Hypothalamus (tissue), 51 donors: ENCODE measurements at regions not wholly inside any gene's neighbourhood (a gene's known extent, or its start where the extent isn't known, plus 50 kb on each side); places are given as distances from the start of the nearest gene placed in this dataset.
"Not testable (repeated sequence)": the region's sequence is repeated elsewhere in the genome, so short reads cannot be mapped to it uniquely, and the experiment has no call there.

Source experiments
- DNase-seq, 51 donors: peaks; one replicate each; lab custom pipeline; 2025; lab: John Stamatoyannopoulos, UW

- not testable (repeated sequence) for DNase-seq
These were observed 130.8 kb downstream of the CCDC71L start for GRCh38 chr7:106530183-106530582.

- DNase-seq, result not testable (repeated sequence)
These were observed 134.3 kb downstream of the CCDC71L start for GRCh38 chr7:106526617-106527016.

DNA sequence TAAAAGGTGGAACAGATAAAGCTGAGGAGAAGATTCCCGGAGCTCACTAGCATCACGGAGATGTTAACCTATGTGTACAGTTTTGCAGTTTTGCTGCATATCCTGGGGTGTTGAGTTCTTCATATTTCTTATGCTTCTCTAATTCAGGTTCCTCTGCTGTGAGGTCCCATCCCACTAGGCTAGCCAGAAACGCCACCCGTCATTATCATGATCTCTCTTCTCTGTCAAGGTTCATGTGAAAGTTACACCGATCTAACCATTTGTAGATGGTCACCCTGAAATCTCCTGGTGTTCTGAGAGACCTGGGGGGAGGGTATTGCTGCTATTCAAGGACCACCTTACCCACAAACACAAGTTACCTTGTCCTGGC is 136.3 kb downstream of the CCDC71L start:
- no peak for DNase-seq

- no peak for DNase-seq
These were observed 137.5 kb downstream of the CCDC71L start for GRCh38 chr7:106523482-106523881.

GRCh38 chr7:106522696-106523095 is 138.3 kb downstream of the CCDC71L start:
- no peak for DNase-seq

DNA sequence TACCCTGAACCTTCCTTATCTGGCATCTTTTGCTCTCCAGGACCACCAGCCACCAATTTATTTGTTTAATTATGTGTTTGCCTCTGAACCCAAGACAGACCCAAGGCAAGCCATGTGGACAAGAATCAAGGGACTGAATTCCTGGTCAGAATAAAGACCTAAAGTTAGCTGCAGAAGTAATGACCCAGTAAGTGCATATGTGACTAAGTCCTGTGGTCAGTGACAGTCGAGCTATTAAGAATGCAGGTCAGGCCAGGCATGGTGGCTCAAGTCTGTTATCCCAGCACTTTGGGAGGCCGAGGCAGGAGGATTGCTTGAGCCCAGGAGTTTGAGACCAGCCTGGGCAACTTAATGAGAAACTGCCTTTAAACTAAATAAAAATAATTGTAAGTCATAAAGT is 139.4 kb downstream of the CCDC71L start:
- DNase-seq, result no peak

- no peak for DNase-seq
These were observed 139.9 kb downstream of the CCDC71L start for GRCh38 chr7:106520962-106521514.

GRCh38 chr7:106518967-106519366 is 142.0 kb downstream of the CCDC71L start:
- no peak for DNase-seq

DNA sequence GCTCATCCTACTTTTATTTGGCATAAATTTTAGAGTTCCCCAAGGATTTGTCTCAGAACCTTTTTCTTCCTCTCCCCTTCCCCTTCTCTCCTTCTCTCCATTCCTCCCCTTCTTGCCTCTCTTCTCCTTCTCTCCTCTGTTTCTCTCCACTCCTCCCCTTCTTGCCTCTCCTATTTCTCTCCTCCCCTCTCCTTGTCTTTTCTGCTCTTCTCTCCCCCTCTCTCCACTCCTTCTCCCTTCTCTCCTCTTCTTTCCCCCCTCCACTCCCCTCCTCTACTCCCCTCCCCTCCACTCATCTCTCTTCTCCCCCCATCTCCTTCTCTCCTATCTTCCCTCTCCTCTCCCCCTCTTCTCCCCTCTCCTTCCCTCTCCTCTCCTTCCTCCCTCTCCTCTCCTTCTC is 142.7 kb downstream of the CCDC71L start:
- no peak for DNase-seq

DNA sequence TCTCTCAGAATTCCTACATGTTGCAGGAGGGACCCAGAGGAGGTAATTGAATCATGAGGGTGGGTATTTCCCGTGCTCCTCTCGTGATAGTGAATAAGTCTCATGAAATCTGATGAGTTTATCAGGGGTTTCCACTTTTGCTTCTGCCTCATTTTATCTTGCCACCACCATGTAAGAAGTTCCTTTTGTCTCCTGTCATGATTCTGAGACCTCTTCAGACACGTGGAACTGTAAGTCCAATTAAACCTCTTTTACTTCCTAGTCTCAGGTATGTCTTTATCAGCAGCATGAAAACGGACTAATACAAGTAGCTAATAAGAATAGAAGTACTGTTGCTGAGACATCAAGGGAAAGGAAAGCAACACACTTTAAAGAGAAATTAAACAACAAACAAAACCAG is 143.4 kb downstream of the CCDC71L start:
- no peak for DNase-seq

DNA sequence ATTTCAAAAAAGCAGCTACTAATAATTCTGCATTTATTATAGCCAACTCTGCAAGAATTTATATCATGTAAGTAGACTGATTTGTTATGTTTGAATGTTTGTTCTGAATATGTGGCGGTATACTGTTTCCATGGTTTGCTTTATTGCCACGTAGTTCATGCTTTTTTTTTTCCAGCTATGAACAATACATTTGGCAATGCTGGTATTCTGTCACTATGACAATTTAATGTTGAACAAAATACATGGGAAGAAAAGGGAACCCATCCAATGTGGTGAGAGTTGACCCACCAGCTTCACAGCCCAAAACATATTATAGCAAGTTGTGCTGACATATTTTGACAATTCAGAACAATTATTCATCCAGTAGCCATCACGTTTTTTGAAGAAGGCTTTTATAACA is 145.6 kb downstream of the CCDC71L start:
- DNase-seq, result no peak

DNA sequence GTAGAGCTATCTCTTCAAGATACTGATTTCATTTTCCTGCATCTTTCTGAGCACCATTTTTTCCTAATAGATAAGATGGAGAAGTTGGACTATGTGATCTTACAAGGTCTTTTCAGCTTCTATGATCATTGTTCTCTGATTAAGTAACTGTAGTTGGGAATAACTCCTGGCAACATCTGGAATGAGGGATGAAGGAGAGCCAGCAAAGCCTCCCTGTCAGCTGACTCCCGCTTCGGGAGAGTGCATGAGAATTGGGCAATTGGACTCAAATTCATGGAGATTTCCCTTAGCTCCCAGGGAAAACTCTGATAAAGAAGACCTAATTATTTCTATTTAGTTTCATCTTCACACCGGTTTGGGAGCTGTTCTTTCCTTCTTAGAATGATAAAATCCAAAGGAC is 146.1 kb downstream of the CCDC71L start:
- DNase-seq, result no peak

GRCh38 chr7:106512217-106512616 is 148.7 kb downstream of the CCDC71L start:
- no peak for DNase-seq

- no peak for DNase-seq
These were observed 156.3 kb downstream of the CCDC71L start for GRCh38 chr7:106504645-106505044.

GRCh38 chr7:106504207-106504606 is 156.8 kb downstream of the CCDC71L start:
- DNase-seq, result no peak

- no peak for DNase-seq
These were observed 157.3 kb downstream of the CCDC71L start for GRCh38 chr7:106503626-106504025.

DNA sequence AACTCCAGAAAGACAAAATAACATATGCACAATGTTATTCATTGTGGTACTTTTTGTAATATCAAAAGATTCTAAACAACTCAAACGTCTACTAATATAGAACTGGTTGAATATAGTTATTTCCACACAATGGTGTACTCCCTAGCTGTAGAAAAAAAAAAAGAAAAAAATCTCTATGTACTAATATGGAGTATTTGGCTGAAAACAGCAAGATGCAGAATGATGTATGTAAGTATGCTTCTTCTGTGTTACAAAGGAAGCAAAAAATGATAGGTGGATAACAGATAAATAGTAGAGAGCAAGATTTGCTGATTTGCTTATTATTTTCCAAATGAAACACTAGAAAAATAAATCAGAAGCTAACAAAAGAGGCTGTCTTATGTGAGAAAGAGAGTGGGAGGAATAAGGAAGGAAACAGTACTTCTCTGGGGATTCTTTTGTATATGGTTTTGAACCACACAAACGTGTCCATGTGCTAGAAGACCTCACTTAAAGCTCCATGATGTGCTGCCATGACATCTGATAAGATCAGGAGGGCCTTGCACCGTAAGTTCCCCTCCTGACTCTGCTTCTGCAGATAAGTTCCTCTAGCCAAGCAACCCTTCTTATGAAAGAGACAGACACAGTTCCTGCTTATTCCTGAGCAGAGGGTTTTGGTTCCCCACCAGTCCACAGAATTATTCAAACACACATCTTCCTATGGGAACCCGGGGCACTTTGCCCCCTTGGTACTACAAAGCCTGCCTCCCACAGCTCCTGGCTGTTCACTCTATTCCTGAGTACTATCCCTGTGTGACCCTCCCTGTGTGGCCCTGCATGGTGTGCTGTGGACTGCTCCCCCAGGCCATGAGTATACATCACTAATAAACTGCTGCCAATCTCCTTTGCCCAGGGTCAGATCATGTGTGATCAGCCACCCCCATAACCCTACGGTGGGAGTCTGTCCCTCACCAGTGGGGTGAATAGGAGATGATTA is 159.1 kb downstream of the CCDC71L start:
- DNase-seq, result no peak

- no peak for DNase-seq
These were observed 161.1 kb downstream of the CCDC71L start for GRCh38 chr7:106499897-106500296.

DNA sequence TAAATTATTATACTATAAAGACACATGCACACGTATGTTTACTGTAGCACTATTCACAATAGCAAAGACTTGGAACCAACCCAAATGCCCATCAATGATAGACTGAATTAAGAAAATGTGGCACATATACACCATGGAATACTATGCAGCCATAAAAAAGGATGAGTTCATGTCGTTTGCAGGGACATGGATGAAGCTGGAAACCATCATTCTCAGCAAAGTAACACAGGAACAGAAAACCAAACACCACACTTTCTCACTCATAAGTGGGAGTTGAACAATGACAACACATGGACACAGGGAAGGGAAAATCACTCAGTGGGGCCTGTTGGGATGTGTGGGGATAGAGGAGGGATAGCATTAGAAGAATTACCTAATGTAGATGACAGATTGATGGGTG is 163.0 kb downstream of the CCDC71L start:
- DNase-seq, result not testable (repeated sequence)

DNA sequence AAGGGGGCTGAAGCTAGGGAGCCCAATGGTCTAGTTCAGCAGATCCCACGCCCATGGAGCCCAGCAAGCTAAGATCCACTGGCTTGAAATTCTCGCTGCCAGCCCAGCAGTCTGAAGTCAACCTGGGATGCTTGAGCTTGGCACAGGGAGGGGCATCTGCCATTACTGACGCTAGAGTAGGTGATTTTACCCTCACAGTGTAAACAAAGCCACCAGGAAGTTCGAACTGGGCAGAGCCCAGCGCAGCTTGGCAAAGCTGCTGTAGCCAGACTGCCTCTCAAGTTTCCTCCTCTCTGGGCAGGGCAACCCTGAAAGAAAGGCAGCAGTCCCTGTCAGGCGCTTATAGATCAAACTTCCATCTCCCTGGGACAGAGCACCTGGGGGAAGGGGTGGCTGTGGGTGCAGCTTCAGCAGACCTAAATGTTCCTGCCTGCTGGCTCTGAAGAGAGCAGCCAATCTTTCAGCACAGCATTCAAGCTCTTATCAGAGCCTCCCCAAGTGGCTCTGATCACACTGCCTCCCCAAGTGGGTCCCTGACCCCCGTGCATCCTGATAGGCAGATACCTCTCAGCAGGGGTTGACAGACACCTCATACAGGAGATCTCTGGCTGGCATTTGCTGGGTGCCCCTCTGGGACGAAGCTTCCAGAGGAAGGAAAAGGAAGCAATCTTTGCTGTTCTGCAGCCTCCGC is 167.8 kb downstream of the CCDC71L start:
- no peak for DNase-seq

- DNase-seq, result no peak
These were observed 172.5 kb downstream of the CCDC71L start for GRCh38 chr7:106488465-106488864.

DNA sequence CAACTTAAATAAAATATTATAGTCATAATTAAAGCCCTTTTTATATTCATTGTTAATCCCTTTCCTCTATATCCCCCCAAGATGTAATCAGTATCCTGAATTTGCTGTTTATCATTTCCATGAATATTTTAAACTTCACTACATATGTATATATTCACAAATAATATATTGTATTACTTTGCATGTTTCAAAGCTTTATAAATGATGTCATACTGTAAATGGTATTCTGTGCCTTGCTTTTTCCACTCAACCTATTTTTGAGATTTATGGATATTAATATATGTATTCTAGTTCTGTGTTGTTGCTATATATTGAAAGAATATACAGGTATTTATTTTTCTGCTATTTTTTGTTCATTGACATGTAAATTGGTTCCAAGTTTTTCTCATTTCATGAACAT is 173.1 kb downstream of the CCDC71L start:
- DNase-seq, result no peak
